Hematopoietic multipotent progenitor cell treated with erythropoietin and hydrocortisone succinate and interleukin-3 and kit ligand, for 17 days (in vitro differentiated cells): ENCODE measurements at regions not wholly inside any gene's neighbourhood (a gene's known extent, or its start where the extent isn't known, plus 50 kb on each side); places are given as distances from the start of the nearest gene placed in this dataset.

Experiments
- DNase-seq: peaks from one replicate; pipeline ENCODE4 v3.0.0-alpha.2; 2015; ENCODE audit warnings: low spot score

DNA sequence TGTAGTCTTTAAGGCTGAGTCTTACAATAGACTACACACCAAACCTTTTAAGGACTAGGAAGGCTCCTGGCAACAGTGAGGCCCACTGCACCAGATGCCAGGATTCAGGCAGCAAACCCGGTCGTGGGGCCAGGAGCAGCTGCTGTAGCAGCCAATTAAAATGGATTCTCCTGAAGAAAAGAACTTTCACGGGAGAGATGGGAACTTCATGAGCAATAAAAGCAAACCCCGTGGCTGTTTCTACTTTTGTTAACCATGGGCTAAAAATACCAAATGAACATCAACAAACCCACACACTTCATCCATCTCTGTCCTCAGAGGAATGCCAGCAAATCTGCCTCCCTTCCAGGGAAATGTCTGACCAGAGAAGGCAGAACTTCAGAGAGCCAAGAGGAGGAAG lies 101.4 kb downstream of the BTC start:
- no peak for DNase-seq
